Testis (tissue), 2 donors: ENCODE measurements at regions not wholly inside any gene's neighbourhood (a gene's known extent, or its start where the extent isn't known, plus 50 kb on each side); places are given as distances from the start of the nearest gene placed in this dataset.
"Not testable (repeated sequence)": the region's sequence is repeated elsewhere in the genome, so short reads cannot be mapped to it uniquely, and the experiment has no call there.

Source experiments
- POLR2A ChIP-seq: fragments of 450-650 bp; IDR thresholded peaks from one replicate; pipeline ENCODE4 v1.6.1; 2017; ENCODE audit warnings: antibody characterized with exemption, mild to moderate bottlenecking, moderate library complexity
- TF ChIP-seq, protein P1 (sequence below), 3 experiments: fragments of 450-650 bp in 2 of 3; fragments of 200-600 bp in 1 of 3; sonication (generic) in 1 of 3; IDR thresholded peaks; one replicate each; pipeline ENCODE4 v1.5.1; 2016 to 2019; ENCODE audit warnings: antibody characterized with exemption in 3 of 3, mild to moderate bottlenecking in 2 of 3, moderate library complexity in 1 of 3

DNA sequence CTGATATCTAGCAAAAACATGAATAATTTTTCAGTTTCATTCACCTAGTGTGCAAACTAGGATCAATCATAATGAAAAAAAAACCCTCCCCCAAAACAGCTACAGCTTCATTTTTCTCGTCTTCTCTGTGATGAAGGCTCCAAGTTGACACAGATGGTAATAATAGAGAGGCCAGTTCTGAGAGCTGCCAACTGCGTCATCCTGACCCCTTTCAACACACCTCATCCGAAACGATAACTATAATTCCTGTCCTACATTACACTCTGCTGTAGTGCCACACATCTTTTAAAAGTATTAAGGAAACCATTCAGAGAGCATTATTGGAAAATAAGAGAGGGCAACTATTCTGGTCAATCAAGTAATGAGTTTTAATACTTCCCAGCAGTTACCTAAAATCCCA is 962.3 kb upstream of the ADAMTS5 start:
- TF ChIP-seq, protein P1, sequence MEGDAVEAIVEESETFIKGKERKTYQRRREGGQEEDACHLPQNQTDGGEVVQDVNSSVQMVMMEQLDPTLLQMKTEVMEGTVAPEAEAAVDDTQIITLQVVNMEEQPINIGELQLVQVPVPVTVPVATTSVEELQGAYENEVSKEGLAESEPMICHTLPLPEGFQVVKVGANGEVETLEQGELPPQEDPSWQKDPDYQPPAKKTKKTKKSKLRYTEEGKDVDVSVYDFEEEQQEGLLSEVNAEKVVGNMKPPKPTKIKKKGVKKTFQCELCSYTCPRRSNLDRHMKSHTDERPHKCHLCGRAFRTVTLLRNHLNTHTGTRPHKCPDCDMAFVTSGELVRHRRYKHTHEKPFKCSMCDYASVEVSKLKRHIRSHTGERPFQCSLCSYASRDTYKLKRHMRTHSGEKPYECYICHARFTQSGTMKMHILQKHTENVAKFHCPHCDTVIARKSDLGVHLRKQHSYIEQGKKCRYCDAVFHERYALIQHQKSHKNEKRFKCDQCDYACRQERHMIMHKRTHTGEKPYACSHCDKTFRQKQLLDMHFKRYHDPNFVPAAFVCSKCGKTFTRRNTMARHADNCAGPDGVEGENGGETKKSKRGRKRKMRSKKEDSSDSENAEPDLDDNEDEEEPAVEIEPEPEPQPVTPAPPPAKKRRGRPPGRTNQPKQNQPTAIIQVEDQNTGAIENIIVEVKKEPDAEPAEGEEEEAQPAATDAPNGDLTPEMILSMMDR (IDR thresholded peaks at IDR 0.05), result not testable (repeated sequence)
- TF ChIP-seq POLR2A, result not testable (repeated sequence)
